Right cardiac atrium (tissue), 5 donors: ENCODE measurements at regions not wholly inside any gene's neighbourhood (a gene's known extent, or its start where the extent isn't known, plus 50 kb on each side); places are given as distances from the start of the nearest gene placed in this dataset.
"Not testable (repeated sequence)": the region's sequence is repeated elsewhere in the genome, so short reads cannot be mapped to it uniquely, and the experiment has no call there.

Experiments
- ATAC-seq, 2 donors: fragments of 200-7000 bp; cut with Tn5 transposase; one replicate each; pipeline versions ENCODE4 v1.8.0 to v1.9.1; 2020; ENCODE audit warnings: moderate library complexity in 2 of 2, mild to moderate bottlenecking in 1 of 2
- DNase-seq, 3 donors: peaks; one replicate each; pipeline ENCODE4 v3.0.0-alpha.2; 2020
- H3K27ac ChIP-seq: one replicate; pipeline ENCODE4 v1.5.1; 2013; ENCODE audit warnings: mild to moderate bottlenecking, low read length, control low read depth, moderate library complexity
- H3K27me3 ChIP-seq: one replicate; pipeline ENCODE4 v1.6.1; 2013; ENCODE audit not compliant: control insufficient read depth, insufficient read depth
- H3K4me1 ChIP-seq: one replicate; pipeline ENCODE4 v1.6.1; 2013; ENCODE audit warnings: low read length; ENCODE audit not compliant: control insufficient read depth, insufficient read depth
- H3K4me3 ChIP-seq: one replicate; pipeline ENCODE4 v1.5.1; 2013; ENCODE audit warnings: low read length, control low read depth
- H3K9me3 ChIP-seq: one replicate; pipeline ENCODE4 v1.6.1; 2013; ENCODE audit warnings: low read length; ENCODE audit not compliant: control insufficient read depth
- WGBS: extraction: QIAGEN DNeasy Blood & Tissue Kit; methylation state at CpG from one replicate; pipeline ENCODE4 v1.1.7; 2013; 5-methylcytosine and 5-hydroxymethylcytosine counted together
- intact Hi-C, 4 donors: fragments of 100-400 bp; cut with DNase I; formaldehyde crosslinking; loops; one replicate each; pipeline versions ENCODE4 v1.11.0 to v1.14.0; 2022 to 2023
- donor health status: healthy with polysubstance abuse.
- donor health status: DM: no; HTN: yes; CAD: no.
- donor health status: DM: no; HTN: no; CAD: no.
- donor health status: DM: no; HTN: yes; CAD: no; lungs with severe emphysema.
- donor health status: DM: yes; HTN: yes; CAD: no.

DNA sequence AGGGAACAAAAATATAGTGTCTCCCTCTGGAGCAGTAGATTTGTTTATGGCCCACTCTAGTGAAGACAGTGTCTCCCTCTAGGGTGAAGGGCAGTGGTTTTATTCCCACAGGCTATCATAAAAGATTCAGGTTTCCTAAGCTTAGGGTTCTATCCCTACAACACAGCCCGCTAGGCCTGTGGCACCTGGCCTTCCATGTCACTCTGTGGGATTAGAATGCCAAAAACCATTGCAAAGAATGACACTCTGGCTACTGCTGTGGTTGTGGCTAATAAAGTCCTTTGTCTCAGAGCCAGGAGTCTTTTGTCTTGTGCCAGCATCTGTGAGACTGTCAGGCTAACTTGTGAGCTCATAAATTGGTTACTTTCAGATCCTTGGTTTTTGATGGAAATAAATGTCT is 700.7 kb upstream of the DEFB115 start:
- intact Hi-C loops, H3K27me3 ChIP-seq, DNase-seq, H3K27ac ChIP-seq, H3K9me3 ChIP-seq, H3K4me3 ChIP-seq, H3K4me1 ChIP-seq, ATAC-seq: not testable (repeated sequence)
- 51% methylated on average over 1 of the region's 1 CpG for WGBS

GRCh38 chr20:30565086-30565485 is 692.4 kb upstream of the DEFB115 start:
- DNase-seq, intact Hi-C loops, H3K4me3 ChIP-seq, ATAC-seq, H3K9me3 ChIP-seq, H3K4me1 ChIP-seq, H3K27me3 ChIP-seq, H3K27ac ChIP-seq: not testable (repeated sequence)
- WGBS, result 60% methylated on average over 19 of the region's 19 CpGs

DNA sequence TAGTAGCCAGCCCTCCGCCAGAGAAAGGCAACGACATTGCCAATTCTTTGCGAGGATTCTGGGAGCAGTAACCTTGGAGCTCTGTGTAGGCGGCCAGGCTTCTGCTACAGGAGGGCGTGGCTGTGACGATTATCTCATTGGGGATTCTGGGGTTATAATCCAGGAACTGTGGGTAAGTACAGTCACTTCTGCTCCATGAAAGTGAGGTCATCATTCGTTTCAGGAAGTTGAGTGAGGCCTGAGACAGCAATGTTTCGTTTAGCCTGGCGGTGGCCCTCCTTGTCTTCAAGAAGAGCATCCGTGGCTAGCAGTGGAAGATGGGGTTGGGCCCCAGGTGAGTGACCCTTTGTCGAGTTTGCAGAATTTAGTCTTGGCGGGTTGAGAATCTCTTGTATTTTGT is 687.6 kb upstream of the DEFB115 start:
- 84% methylated on average over 11 of the region's 12 CpGs for WGBS
- H3K4me3 ChIP-seq, ATAC-seq, intact Hi-C loops, H3K4me1 ChIP-seq, H3K27me3 ChIP-seq, H3K9me3 ChIP-seq, DNase-seq, H3K27ac ChIP-seq: not testable (repeated sequence)

GRCh38 chr20:30570622-30571021 is 686.8 kb upstream of the DEFB115 start:
- 69% methylated on average over 4 of the region's 4 CpGs for WGBS
- ATAC-seq, H3K9me3 ChIP-seq, intact Hi-C loops, DNase-seq, H3K27me3 ChIP-seq, H3K4me1 ChIP-seq, H3K4me3 ChIP-seq, H3K27ac ChIP-seq: not testable (repeated sequence)

- H3K27me3 ChIP-seq, intact Hi-C loops: not testable (repeated sequence)
These were observed 683.1 kb upstream of the DEFB115 start for GRCh38 chr20:30574337-30574736.

DNA sequence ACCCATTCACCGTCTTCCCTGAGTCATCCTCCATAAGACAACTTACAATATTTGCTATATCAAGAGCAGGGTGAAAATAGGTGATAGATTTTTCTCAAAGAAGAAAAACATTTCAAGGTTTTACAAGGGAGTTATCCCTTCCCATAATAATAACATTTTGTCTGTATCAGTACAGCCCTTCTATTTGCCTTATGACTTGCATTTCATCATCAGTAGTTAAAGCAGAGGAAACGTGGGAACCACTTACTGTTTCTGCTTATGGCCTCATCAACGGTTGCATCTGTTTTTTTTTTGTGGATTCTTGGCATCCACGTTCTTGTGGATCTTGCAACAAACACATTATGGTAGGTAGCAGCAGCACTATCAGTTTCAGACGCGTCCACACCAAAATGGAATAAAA is 678.4 kb upstream of the DEFB115 start:
- intact Hi-C loops, H3K27ac ChIP-seq, H3K4me3 ChIP-seq, ATAC-seq, DNase-seq, H3K9me3 ChIP-seq, H3K4me1 ChIP-seq, H3K27me3 ChIP-seq: not testable (repeated sequence)
- 47% methylated on average over 4 of the region's 6 CpGs for WGBS

More at GRCh38 chr20:30574337-30574736, 683.1 kb upstream of the DEFB115 start:
- H3K27ac ChIP-seq, H3K9me3 ChIP-seq, DNase-seq, H3K4me3 ChIP-seq, ATAC-seq, H3K4me1 ChIP-seq: not testable (repeated sequence)
- WGBS, result 56% methylated on average over 2 of the region's 2 CpGs

GRCh38 chr20:30579824-30580438 is 677.5 kb upstream of the DEFB115 start:
- peak; percentile 56 to 84 (median 82) for DNase-seq
- intact Hi-C loops, result not testable (repeated sequence)

DNA sequence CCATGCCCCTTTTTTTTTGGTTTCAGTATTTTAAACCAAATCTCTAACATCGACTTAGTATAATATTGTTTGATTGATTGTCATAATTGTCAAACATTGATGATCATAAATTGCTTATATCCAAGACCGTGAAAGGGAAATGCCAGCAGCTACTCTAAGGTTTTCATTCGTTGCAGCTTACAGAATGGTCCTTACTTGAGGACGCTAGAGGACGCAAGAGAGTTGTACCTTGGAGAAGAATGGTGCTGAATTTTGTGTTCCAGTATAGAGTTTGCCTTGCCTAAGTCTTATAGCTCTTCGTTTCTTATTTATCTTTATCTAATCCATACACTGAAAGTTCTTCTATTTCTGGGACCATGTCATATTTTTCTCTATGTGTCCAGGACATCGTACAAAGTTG is 675.6 kb upstream of the DEFB115 start:
- H3K27ac ChIP-seq, ATAC-seq, H3K4me3 ChIP-seq, H3K4me1 ChIP-seq, H3K9me3 ChIP-seq, DNase-seq, intact Hi-C loops, H3K27me3 ChIP-seq: not testable (repeated sequence)
- WGBS, result 39% methylated on average over 7 of the region's 7 CpGs

More at GRCh38 chr20:30579824-30580438, 677.5 kb upstream of the DEFB115 start:
- not testable (repeated sequence) for H3K9me3 ChIP-seq, H3K4me1 ChIP-seq, H3K27ac ChIP-seq, H3K27me3 ChIP-seq
- peak overlapping the region; percentile 54 for H3K4me3 ChIP-seq
- peak; percentile 100 for ATAC-seq
- WGBS, result 12% methylated on average over 27 of the region's 27 CpGs

- H3K9me3 ChIP-seq, H3K4me3 ChIP-seq, H3K27ac ChIP-seq, ATAC-seq, DNase-seq, H3K27me3 ChIP-seq, intact Hi-C loops, H3K4me1 ChIP-seq: not testable (repeated sequence)
- WGBS, result 72% methylated on average over 4 of the region's 4 CpGs
These were observed 673.1 kb upstream of the DEFB115 start for GRCh38 chr20:30584403-30584802.

GRCh38 chr20:30585244-30585796 is 672.1 kb upstream of the DEFB115 start:
- intact Hi-C loops, H3K27me3 ChIP-seq, H3K9me3 ChIP-seq, H3K27ac ChIP-seq, H3K4me1 ChIP-seq: not testable (repeated sequence)
- ATAC-seq (peak; percentile 63 to 96), DNase-seq (peak; percentile 26 to 94 (median 84))
- peak overlapping the region; percentile 43 for H3K4me3 ChIP-seq
- 8% methylated on average over 49 of the region's 49 CpGs for WGBS

GRCh38 chr20:30586178-30586577 is 671.3 kb upstream of the DEFB115 start:
- DNase-seq, result peak in 1 of 3 donors; percentile 31
- peak overlapping the region; percentile 26 for H3K4me3 ChIP-seq
- ATAC-seq, H3K9me3 ChIP-seq, H3K27me3 ChIP-seq, H3K27ac ChIP-seq, intact Hi-C loops, H3K4me1 ChIP-seq: not testable (repeated sequence)
- 8% methylated on average over 25 of the region's 30 CpGs for WGBS
